SK-N-MC (cell line): ENCODE measurements at regions not wholly inside any gene's neighbourhood (a gene's known extent, or its start where the extent isn't known, plus 50 kb on each side); places are given as distances from the start of the nearest gene placed in this dataset.
"Not testable (repeated sequence)": the region's sequence is repeated elsewhere in the genome, so short reads cannot be mapped to it uniquely, and the experiment has no call there.

Source experiments
- DNase-seq: peaks from one replicate; pipeline ENCODE4 v3.0.0-alpha.2; 2011; ENCODE audit warnings: low read depth, low spot score
- H3K27ac ChIP-seq: fragments of 200-600 bp; sonication (generic); 2 replicates; pipeline ENCODE4 v1.5.1; 2016; ENCODE audit warnings: mixed run types
- H3K36me3 ChIP-seq: fragments of 200-600 bp; sonication (generic); 2 replicates; pipeline ENCODE4 v1.6.1; 2017; ENCODE audit warnings: antibody characterized with exemption, low read length, mixed read lengths; ENCODE audit not compliant: insufficient read depth
- H3K4me3 ChIP-seq: fragments of 200-600 bp; sonication (generic); 2 replicates; pipeline ENCODE4 v1.5.1; 2016
- H3K9ac ChIP-seq: fragments of 200-600 bp; sonication (generic); 2 replicates; pipeline ENCODE4 v1.8.0; 2017; ENCODE audit warnings: mixed run types, mixed read lengths; ENCODE audit not compliant: insufficient read length
- H3K9me3 ChIP-seq: fragments of 200-600 bp; sonication (generic); 2 replicates; pipeline ENCODE4 v1.6.1; 2017; ENCODE audit warnings: low read depth, mild to moderate bottlenecking, antibody characterized with exemption, low read length, moderate library complexity, mixed read lengths
- EZH2 ChIP-seq: fragments of 200-600 bp; sonication (generic); IDR thresholded peaks from one replicate; pipeline ENCODE4 v1.6.1; 2017; ENCODE audit warnings: antibody characterized with exemption
- FOXP2 ChIP-seq: optimal IDR thresholded peaks from 2 replicates; pipeline ENCODE3; 2011; ENCODE audit warnings: mild to moderate bottlenecking, moderate library complexity; ENCODE audit not compliant: insufficient read depth; ENCODE audit errors: extremely low read length, control extremely low read depth
- POLR2AphosphoS5 ChIP-seq: IDR thresholded peaks from 2 replicates; pipeline ENCODE4 v1.6.1; 2012; ENCODE audit warnings: mild to moderate bottlenecking, low read depth, low read length, borderline replicate concordance

DNA sequence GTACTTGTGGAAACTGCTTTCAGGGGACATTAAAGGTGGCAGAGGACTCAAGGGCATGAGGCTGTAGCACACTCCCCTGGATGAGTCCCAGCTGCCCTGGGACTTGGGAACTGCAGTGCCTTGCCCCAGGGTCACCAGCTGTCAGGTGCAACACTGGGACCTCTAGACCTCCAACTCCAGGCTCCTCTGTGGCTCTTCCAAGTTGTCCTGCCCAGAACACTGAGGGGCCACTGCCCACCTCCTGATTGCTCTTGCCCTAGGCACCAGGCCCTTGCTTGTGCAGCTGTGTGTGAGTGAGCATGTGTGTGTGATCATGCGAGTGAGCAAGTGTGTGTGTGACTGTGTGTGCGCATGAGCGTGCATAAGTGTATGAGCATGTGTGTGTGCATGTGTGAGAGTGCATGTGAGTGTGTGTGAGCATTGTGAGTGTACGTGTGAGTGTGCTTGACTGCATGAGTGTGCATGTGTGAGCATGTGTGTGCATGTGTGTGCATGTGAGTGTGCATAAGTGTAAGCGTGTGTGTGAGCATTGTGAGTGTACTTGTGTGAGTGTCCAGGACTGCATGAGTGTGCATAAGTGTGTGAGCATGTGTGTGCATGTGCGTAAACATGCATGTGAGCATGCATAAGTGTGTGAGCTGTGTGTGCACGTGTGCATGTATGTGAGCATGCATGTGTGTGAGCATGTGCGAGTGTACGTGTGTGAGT, 301.5 kb downstream of the NDUFA10 start:
- no peak overlapping the region for H3K27ac ChIP-seq
- DNase-seq: no peak
- H3K9me3 ChIP-seq: no peaks in the 10 kb centered on the region
- no peaks in the 10 kb centered on the region for H3K36me3 ChIP-seq
- no peak overlapping the region for H3K4me3 ChIP-seq
- TF ChIP-seq EZH2 (no peak), FOXP2 (no peak), POLR2AphosphoS5 (no peak)
- no peak overlapping the region for H3K9ac ChIP-seq

DNA sequence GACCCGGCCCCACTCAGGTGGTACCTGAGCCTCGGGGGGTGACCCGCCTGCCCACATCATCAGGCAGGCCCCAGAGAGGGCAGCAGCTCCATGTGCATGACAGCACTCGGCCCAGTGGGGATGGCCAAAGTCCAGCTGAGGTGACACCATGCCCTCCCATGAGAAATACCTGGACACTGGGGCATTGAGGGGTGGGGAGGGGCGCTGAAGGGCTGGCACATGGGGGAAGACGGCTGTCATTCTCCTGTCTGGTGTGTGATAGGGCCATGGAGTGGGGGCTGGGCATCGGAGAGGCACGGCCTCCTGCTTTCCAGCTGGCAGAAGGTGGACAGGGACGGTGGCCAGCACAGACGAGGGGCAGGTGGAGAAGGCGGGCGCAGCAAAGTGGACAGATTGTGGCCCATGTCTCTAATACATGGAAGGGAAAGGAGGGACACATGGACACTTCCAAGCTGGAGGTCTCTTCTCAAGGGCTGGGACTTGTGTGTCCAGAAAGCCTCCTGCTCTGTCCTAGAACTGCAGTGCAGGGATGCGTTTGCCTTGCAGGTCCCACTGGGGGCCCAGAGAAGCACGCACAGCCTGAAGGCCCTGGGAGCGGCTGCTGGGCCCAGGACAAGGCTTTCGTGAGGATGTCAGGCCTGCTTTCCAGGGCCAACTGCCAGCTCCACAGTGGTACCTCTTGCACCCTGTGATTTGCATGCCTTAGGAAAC, 302.2 kb downstream of the NDUFA10 start:
- Histone ChIP-seq H3K9me3 (no peaks in the 10 kb centered on the region), H3K36me3 (no peaks in the 10 kb centered on the region), H3K27ac (no peak overlapping the region), H3K9ac (no peak overlapping the region), H3K4me3 (no peak overlapping the region)
- no peak for DNase-seq
- TF ChIP-seq EZH2 (no peak), FOXP2 (no peak), POLR2AphosphoS5 (no peak)

- H3K9ac ChIP-seq: no peak overlapping the region
- H3K36me3 ChIP-seq: no peaks in the 10 kb centered on the region
- TF ChIP-seq FOXP2 (no peak), POLR2AphosphoS5 (no peak), EZH2 (no peak)
- DNase-seq: no peak
- H3K27ac ChIP-seq: no peak overlapping the region
- H3K9me3 ChIP-seq: no peaks in the 10 kb centered on the region
- H3K4me3 ChIP-seq: no peak overlapping the region
These were observed 303.0 kb downstream of the NDUFA10 start for GRCh38 chr2:239721991-239722759.

DNA sequence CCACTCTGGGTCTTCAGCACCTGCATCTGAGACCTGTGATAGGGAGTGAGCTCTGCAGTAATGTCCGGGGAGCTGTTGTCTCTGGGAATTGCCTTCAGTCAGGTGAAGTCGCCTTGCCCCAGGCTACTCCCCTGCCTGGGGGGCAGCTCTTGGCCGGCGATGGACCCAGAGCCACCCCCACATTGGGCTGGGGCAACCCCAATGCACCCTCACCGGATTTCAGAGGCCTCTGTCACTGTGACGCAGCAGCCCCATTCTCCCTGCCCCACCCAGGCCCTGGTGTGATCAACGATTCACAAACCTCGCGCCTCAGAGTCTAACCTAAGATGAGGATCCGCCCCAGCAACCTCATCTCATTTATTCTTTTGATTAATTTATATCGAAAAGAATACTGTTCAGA, 303.6 kb downstream of the NDUFA10 start:
- Histone ChIP-seq H3K27ac (no peak overlapping the region), H3K4me3 (no peak overlapping the region), H3K9me3 (no peaks in the 10 kb centered on the region), H3K36me3 (no peaks in the 10 kb centered on the region), H3K9ac (no peak overlapping the region)
- TF ChIP-seq POLR2AphosphoS5 (no peak), FOXP2 (no peak), EZH2 (no peak)
- no peak for DNase-seq

DNA sequence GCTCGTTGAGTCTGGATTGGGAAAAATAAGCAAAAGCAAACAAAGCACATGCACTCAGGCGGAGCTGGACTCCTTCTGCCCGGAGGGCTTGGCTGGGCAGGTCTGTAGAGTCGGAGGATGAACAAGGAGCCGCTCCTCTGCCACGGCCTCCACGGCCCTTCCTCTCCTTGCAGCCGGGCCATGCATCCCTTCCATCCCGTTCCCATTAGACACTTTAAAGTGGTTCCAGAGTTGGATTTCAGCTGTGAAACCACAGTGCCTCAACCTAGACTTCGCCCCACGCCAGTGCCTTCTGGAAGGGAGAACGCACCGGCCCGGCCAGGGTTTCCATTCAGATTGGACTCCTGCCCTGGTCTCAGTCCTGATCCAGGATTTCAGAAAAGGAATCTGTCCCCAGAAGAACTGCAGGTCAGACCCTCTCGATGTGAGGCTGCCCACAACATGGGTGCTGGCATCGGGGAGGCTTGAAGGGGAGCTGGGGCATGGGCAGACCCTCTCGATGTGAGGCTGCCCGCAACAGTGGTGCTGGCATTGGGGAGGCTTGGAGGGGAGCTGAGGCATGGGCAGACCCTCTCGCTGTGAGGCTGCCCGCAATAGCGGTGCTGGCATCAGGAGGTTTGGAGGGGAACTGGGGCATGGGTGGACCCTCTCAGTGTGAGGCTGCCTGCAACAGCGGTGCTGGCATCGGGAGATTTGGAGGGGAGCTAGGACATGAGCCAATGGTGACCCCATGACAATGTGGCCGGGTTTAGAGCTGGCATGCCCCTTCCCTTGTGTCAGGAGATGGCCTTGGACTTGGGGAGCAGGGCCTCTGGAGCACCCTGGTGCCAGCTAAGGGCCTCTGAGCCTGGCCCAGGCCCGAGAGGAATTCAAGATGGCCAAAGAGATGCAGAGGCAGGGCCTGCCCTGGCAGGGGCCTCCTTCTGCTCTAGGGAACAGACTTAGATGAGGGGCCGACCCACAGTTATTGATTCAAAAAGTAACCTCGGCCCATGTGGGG, 304.5 kb downstream of the NDUFA10 start:
- H3K9ac ChIP-seq: no peak overlapping the region
- H3K9me3 ChIP-seq: no peaks in the 10 kb centered on the region
- TF ChIP-seq POLR2AphosphoS5: no peak
- TF ChIP-seq FOXP2: no peak
- no peak for TF ChIP-seq EZH2
- no peak overlapping the region for H3K4me3 ChIP-seq
- DNase-seq: no peak
- H3K36me3 ChIP-seq: no peaks in the 10 kb centered on the region
- no peak overlapping the region for H3K27ac ChIP-seq

GRCh38 chr2:239719791-239720360, 305.3 kb downstream of the NDUFA10 start:
- no peak overlapping the region for H3K27ac ChIP-seq
- H3K36me3 ChIP-seq: no peaks in the 10 kb centered on the region
- no peak for DNase-seq
- no peak for TF ChIP-seq EZH2
- TF ChIP-seq POLR2AphosphoS5: no peak
- TF ChIP-seq FOXP2: no peak
- no peak overlapping the region for H3K9ac ChIP-seq
- H3K9me3 ChIP-seq: no peaks in the 10 kb centered on the region
- H3K4me3 ChIP-seq: no peak overlapping the region

DNA sequence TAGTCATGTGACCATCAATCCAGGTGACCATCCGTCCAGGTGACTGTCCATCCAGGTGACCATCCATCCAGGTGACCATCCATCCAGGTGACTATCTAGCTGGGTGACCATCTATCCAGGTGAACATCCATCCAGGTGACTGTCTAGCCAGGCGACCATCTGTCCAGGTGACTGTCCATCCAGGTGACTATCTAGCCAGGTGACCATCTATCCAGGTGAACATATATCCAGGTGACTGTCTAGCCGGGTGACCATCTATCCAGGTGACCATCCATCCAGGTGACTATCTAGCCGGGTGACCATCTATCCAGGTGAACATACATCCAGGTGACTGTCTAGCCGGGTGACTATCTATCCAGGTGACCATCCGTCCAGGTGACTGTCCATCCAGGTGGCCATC, 306.2 kb downstream of the NDUFA10 start:
- not testable (repeated sequence) for H3K9ac ChIP-seq, H3K4me3 ChIP-seq, H3K36me3 ChIP-seq, DNase-seq, H3K9me3 ChIP-seq, H3K27ac ChIP-seq

DNA sequence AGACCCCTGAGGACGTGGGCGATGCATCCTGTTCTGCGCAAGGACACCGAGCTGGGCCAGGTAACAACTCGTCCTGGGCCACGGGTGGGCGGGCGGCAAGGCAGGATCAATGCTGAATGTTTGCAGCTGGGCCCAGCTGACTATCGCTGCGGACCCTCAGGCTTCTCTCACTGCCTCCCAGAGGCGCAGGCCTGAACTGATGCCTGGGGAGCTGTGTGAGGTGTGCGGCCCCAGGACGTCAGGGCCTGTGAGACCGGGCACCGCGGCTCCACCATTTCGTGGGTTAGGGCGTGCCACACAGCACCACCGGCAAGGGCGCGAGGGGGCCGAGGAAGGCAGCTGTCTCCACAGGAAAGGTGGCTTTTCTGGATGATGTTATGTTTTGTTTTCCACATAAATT, 307.4 kb downstream of the NDUFA10 start:
- Histone ChIP-seq H3K36me3 (no peaks in the 10 kb centered on the region), H3K9me3 (no peaks in the 10 kb centered on the region), H3K9ac (no peak overlapping the region), H3K27ac (no peak overlapping the region), H3K4me3 (no peak overlapping the region)
- TF ChIP-seq EZH2 (no peak), FOXP2 (no peak), POLR2AphosphoS5 (no peak)
- DNase-seq: no peak
